Neural progenitor cell (in vitro differentiated cells): ENCODE measurements at regions not wholly inside any gene's neighbourhood (a gene's known extent, or its start where the extent isn't known, plus 50 kb on each side); places are given as distances from the start of the nearest gene placed in this dataset.

Source experiments
- EZH2 ChIP-seq: fragments of 200-600 bp; sonication (generic); IDR thresholded peaks from 2 replicates; pipeline ENCODE4 v1.6.1; 2017; ENCODE audit warnings: antibody characterized with exemption, mild to moderate bottlenecking, moderate library complexity
- EZH2phosphoT487 ChIP-seq: fragments of 200-600 bp; sonication (generic); IDR thresholded peaks from 2 replicates; pipeline ENCODE4 v1.6.1; 2017; ENCODE audit warnings: antibody characterized with exemption
- TF ChIP-seq, protein P1 (sequence below): fragments of 200-600 bp; sonication (generic); IDR thresholded peaks from 2 replicates; pipeline ENCODE4 v1.5.1; 2017; ENCODE audit warnings: antibody characterized with exemption, mild to moderate bottlenecking

DNA sequence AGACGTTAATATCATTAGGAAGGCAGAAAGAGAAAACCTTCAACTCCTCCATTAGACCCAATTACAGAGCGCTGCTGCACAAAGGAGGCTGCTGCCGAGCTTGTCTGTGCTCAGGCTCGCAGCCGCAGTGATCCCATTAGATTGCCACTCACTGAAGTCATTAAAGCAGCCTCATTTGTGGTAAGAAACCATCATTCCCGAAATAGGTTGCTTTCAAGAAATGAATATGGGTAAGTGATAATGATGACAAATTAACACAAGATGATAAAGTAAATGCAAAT lies 137.2 kb downstream of the CAVIN4 start:
- no peak for TF ChIP-seq EZH2
- TF ChIP-seq, protein P1, sequence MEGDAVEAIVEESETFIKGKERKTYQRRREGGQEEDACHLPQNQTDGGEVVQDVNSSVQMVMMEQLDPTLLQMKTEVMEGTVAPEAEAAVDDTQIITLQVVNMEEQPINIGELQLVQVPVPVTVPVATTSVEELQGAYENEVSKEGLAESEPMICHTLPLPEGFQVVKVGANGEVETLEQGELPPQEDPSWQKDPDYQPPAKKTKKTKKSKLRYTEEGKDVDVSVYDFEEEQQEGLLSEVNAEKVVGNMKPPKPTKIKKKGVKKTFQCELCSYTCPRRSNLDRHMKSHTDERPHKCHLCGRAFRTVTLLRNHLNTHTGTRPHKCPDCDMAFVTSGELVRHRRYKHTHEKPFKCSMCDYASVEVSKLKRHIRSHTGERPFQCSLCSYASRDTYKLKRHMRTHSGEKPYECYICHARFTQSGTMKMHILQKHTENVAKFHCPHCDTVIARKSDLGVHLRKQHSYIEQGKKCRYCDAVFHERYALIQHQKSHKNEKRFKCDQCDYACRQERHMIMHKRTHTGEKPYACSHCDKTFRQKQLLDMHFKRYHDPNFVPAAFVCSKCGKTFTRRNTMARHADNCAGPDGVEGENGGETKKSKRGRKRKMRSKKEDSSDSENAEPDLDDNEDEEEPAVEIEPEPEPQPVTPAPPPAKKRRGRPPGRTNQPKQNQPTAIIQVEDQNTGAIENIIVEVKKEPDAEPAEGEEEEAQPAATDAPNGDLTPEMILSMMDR = no peak
- no peak for TF ChIP-seq EZH2phosphoT487
